BJ (cell line): ENCODE measurements at regions not wholly inside any gene's neighbourhood (a gene's known extent, or its start where the extent isn't known, plus 50 kb on each side); places are given as distances from the start of the nearest gene placed in this dataset.

Experiments used
- CTCF ChIA-PET: fragments of 350-600 bp; formaldehyde crosslinking; extraction: SDS; loops from one replicate; lab custom pipeline; 2021; ENCODE audit warnings: antibody characterized with exemption, inconsistent platforms; lab: Yijun Ruan, JAX
- POLR2A ChIA-PET: fragments of 300-600 bp; sonication (Branson Sonifier 250); formaldehyde crosslinking; extraction: SDS; loops from one replicate; lab custom pipeline; 2021; ENCODE audit warnings: antibody characterized with exemption; lab: Charles Lee
- DNase-seq: peaks from one replicate; pipeline ENCODE4 v3.0.0-alpha.2; 2011; ENCODE audit warnings: low read depth
- H3K27me3 ChIP-seq: 2 replicates; pipeline ENCODE4 v1.6.0; 2011; ENCODE audit warnings: low read length; ENCODE audit not compliant: control insufficient read depth, insufficient read depth
- H3K36me3 ChIP-seq: 2 replicates; pipeline ENCODE4 v1.5.1; 2011; ENCODE audit warnings: low read length; ENCODE audit not compliant: control insufficient read depth, insufficient read depth
- H3K4me3 ChIP-seq: 2 replicates; pipeline ENCODE4 v1.5.1; 2011; ENCODE audit warnings: low read depth, mild to moderate bottlenecking, control low read depth, low read length
- TF ChIP-seq, protein P1 (sequence below): IDR thresholded peaks from 2 replicates; pipeline ENCODE4 v1.5.1; 2011; ENCODE audit warnings: low read depth, mild to moderate bottlenecking, control low read depth, inconsistent platforms, low read length, moderate library complexity; ENCODE audit not compliant: insufficient read depth

DNA sequence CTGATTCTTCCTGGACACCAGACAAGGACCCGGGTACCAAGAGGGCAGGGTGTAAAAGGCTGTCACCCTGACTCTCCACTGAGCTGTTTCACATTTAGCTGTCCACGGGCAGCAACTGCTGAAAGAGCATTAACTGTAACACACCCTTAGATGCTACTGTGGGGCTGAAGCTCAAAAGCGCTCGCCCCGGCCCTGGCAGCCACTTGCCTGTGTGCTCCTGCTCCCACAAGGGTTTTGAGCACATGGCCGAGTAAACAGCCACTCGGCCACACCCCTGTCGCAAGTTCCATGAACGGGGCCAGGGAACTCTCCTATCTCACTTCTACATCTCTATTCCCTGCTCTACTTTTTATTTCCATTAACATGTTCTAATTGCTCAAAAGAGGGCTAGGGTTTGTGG lies 421.7 kb downstream of the TUSC7 start:
- Histone ChIP-seq H3K36me3 (no peaks in the 10 kb centered on the region), H3K4me3 (no peak overlapping the region), H3K27me3 (no peaks in the 10 kb centered on the region)
- ChIA-PET POLR2A (no interaction called here), CTCF (interaction anchor here (1.0 kb wide), 1 partner anchor 62 kb away, joined by 3 read pairs; no protein-coding TSS in a partner anchor)
- DNase-seq, result no peak
- TF ChIP-seq, protein P1, sequence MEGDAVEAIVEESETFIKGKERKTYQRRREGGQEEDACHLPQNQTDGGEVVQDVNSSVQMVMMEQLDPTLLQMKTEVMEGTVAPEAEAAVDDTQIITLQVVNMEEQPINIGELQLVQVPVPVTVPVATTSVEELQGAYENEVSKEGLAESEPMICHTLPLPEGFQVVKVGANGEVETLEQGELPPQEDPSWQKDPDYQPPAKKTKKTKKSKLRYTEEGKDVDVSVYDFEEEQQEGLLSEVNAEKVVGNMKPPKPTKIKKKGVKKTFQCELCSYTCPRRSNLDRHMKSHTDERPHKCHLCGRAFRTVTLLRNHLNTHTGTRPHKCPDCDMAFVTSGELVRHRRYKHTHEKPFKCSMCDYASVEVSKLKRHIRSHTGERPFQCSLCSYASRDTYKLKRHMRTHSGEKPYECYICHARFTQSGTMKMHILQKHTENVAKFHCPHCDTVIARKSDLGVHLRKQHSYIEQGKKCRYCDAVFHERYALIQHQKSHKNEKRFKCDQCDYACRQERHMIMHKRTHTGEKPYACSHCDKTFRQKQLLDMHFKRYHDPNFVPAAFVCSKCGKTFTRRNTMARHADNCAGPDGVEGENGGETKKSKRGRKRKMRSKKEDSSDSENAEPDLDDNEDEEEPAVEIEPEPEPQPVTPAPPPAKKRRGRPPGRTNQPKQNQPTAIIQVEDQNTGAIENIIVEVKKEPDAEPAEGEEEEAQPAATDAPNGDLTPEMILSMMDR, result no peak

DNA sequence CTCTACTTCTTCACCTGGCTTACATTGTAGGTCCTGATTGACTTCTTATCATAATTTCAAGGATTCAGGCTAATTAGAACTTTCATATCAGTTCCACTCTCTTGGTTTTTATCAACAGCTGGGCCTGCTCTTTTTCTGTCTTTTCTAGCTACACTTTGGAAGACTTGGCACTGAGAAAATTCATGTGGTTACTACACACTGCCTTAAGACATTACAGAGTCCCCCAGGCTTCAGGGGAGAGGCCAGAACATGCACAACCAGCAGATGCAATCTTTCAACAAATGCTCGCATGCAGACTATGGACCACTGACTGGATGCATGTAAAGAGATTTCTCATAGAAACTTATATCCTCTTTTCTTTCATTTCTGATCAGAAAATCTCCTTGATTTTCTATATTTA lies 423.5 kb downstream of the TUSC7 start:
- no peak for DNase-seq
- CTCF ChIA-PET, result no interaction called here
- POLR2A ChIA-PET, result no interaction called here
- H3K36me3 ChIP-seq, result no peaks in the 10 kb centered on the region
- H3K27me3 ChIP-seq, result no peaks in the 10 kb centered on the region
- H3K4me3 ChIP-seq, result no peak overlapping the region
- TF ChIP-seq, protein P1, result no peak

DNA sequence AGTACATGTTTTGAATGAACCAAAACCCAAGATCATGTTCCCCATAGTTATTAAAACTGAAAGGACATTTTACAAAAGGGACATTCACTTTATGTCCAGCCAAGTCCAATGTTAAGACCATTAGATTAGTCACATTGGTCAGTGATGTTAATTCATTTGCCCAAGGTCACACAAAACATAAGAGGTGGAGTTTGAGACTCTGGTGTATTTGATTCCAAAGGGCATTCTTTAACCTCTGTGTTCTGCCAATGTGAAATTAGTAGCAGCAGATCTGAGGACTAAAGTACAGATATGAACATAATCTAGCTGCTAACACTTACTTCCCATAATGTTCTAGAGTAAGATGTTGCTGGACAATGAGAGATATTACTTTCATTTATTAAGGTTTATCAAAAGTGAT lies 425.6 kb downstream of the TUSC7 start:
- H3K36me3 ChIP-seq, result no peaks in the 10 kb centered on the region
- DNase-seq, result no peak
- H3K4me3 ChIP-seq, result no peak overlapping the region
- POLR2A ChIA-PET, result no interaction called here
- H3K27me3 ChIP-seq, result no peaks in the 10 kb centered on the region
- CTCF ChIA-PET, result interaction anchor here (1.2 kb wide), 1 partner anchor 11 kb away, joined by 3 read pairs; no protein-coding TSS in a partner anchor
- TF ChIP-seq, protein P1, result no peak

DNA sequence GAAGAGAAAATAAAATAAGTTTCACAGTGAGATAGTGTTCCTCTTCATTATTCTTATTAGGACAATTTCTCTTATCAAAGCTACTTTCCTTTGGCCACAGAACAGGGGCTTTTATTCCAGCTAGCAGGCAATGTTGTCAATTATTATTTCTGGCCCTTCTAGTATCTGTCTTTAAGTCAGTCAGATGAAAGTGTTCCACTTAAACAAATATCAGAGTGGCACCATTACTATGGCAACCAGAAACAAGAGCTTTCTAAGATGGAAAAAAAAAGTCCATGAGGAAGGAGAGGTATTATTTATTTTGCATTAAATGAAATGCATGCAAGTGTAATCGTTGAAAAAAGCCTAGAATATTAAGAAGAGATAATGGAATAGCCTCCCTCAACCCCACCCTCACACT lies 426.4 kb downstream of the TUSC7 start:
- Histone ChIP-seq H3K4me3 (no peak overlapping the region), H3K27me3 (no peaks in the 10 kb centered on the region), H3K36me3 (no peaks in the 10 kb centered on the region)
- CTCF ChIA-PET, result interaction anchor here (1.0 to 1.2 kb wide), 2 partner anchors 11 to 42 kb away, joined by 3 read pairs; no protein-coding TSS in a partner anchor
- TF ChIP-seq, protein P1, result no peak
- POLR2A ChIA-PET, result no interaction called here
- no peak for DNase-seq

DNA sequence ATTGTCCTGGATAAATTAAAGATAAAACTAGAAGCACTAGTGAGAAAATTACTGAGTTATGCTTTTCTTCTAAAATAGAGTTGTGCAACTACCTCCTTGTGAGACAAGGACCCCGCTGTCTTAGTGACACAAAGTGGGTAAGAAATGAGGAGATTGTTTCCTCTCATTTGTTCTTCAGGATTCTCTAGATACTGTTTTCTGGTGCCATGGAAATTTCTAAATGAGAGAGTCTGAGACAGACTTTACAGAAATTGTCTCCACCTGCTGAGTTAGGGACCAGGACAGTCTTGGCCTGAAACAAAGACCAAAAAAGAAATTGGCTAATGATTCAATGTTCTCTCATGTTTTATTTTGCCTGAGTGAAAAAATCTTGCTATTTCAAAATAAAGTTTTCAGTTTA lies 427.5 kb downstream of the TUSC7 start:
- TF ChIP-seq, protein P1, result no peak
- DNase-seq, result no peak
- Histone ChIP-seq H3K36me3 (no peaks in the 10 kb centered on the region), H3K27me3 (no peaks in the 10 kb centered on the region), H3K4me3 (no peak overlapping the region)
- ChIA-PET CTCF (interaction anchor here (1.0 kb wide), 1 partner anchor 43 kb away, joined by 3 read pairs; no protein-coding TSS in a partner anchor), POLR2A (no interaction called here)
